BLaER1 treated with 17β-estradiol and CSF1 and Interleukin-3, amounts not matched to agents 10 nM and 100 nM (cell line): ENCODE measurements at regions not wholly inside any gene's neighbourhood (a gene's known extent, or its start where the extent isn't known, plus 50 kb on each side); places are given as distances from the start of the nearest gene placed in this dataset.
"Not testable (repeated sequence)": the region's sequence is repeated elsewhere in the genome, so short reads cannot be mapped to it uniquely, and the experiment has no call there.

Source experiments
- H3K27ac ChIP-seq, 11 experiments: shearing (Covaris generic); formaldehyde crosslinking; 2 replicates each; pipeline ENCODE4 v1.8.1; 2022
- H3K27me3 ChIP-seq, 11 experiments: shearing (Covaris generic); formaldehyde crosslinking; 2 replicates each; pipeline ENCODE4 v1.8.1; 2022
- H3K36me3 ChIP-seq, 11 experiments: shearing (Covaris generic); formaldehyde crosslinking; 2 replicates each; pipeline ENCODE4 v1.8.1; 2022
- H3K4me1 ChIP-seq, 10 experiments: shearing (Covaris generic); formaldehyde crosslinking; 2 replicates each; pipeline ENCODE4 v1.8.1; 2022
- H3K4me2 ChIP-seq, 11 experiments: shearing (Covaris generic); formaldehyde crosslinking; 2 replicates each; pipeline ENCODE4 v1.8.1; 2022
- H3K4me3 ChIP-seq, 10 experiments: shearing (Covaris generic); formaldehyde crosslinking; 2 replicates each; pipeline ENCODE4 v1.8.1; 2022
- H3K9ac ChIP-seq, 11 experiments: shearing (Covaris generic); formaldehyde crosslinking; 2 replicates each; pipeline ENCODE4 v1.8.1; 2022
- H3K9me3 ChIP-seq, 11 experiments: shearing (Covaris generic); formaldehyde crosslinking; replicated peaks in 1 of 11; 2 replicates each; pipeline ENCODE4 v1.8.1; 2022
- H4K20me1 ChIP-seq, 11 experiments: shearing (Covaris generic); formaldehyde crosslinking; 2 replicates each; pipeline ENCODE4 v1.8.1; 2022
- Cebpa-rat ChIP-seq, 11 experiments: shearing (Covaris generic); IDR thresholded peaks; 2 replicates each; pipeline ENCODE4 v1.8.1; 2022

DNA sequence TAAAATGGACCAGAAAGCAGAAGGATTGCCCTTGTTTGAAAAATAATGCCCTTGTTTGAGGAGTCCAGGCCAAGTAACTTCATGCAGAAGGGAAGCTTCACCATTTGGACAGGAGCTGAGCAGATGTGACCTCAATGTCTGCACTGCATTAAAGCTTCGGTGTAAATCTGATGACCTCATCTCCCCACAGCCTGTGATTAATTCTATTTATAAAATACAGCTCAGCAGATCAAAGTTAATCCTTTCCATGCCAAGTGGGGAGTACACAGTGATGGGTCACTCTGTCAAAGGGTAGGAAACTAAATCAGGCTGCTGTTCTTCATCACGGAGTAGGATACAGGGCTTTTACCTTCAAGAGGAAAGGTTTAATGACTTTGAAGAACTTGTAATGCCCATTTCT, 533.7 kb downstream of the RPS29 start:
- H3K36me3 ChIP-seq, result no peaks in the 10 kb centered on the region
- H3K4me3 ChIP-seq, result no peak overlapping the region
- H3K9ac ChIP-seq, result no peak overlapping the region
- TF ChIP-seq Cebpa-rat (IDR thresholded peaks at IDR 0.05), result no peak
- H4K20me1 ChIP-seq, result no peaks in the 10 kb centered on the region
- peaks cover 0 to 12% (median 0%) of the 10 kb centered on the region in 11 experiments; a peak in 5 of 22 replicates for H3K9me3 ChIP-seq
- 0 out of 22 replicates have a peak overlapping the region, but pooled peaks of 1 of the 11 experiments have one; percentile 11 for H3K4me2 ChIP-seq
- no peak overlapping the region for H3K27ac ChIP-seq
- no peaks in the 10 kb centered on the region for H3K27me3 ChIP-seq
- H3K4me1 ChIP-seq, result peaks cover 0 to 6% (median 0%) of the 10 kb centered on the region in 10 experiments; a peak in 5 of 20 replicates

DNA sequence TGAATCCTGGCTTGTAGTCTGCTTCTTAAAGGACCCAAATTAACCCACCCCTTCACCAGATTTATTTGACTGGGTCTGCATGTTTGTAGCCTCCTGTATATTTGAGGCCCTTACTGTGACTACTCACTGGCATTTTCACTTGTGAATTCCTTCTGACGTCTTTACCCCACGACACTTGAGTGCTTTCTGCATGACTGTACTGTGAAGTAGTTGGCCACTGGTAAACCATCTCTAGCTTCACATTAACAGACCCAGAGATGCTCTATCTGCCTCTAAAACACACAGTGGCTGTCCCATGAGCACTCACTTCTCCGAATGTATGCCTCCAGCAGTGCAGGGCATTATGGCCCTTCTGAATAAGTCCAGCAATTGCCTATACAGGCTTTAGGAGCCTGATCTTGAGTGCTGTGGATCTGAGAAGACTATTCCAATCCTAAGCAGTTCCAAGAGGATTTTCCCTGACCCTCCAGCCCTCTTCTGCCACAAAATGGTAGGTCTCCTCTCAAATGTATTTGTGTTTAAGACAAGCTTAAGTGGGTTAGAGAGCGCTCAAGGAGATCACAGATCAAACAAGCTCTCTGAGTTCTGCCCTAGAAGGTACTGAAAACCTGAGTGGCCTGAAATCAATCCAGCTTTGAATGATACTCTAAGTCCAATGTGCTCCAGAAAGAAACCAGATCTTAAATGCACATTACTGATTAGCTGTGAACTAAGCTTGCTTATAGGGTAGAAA, 534.7 kb downstream of the RPS29 start:
- TF ChIP-seq Cebpa-rat (IDR thresholded peaks at IDR 0.05), result no peak
- H3K36me3 ChIP-seq, result no peaks in the 10 kb centered on the region
- peaks cover 0 to 6% (median 0%) of the 10 kb centered on the region in 10 experiments; a peak in 5 of 20 replicates for H3K4me1 ChIP-seq
- H3K4me2 ChIP-seq, result no peak overlapping the region
- H3K27ac ChIP-seq, result no peak overlapping the region
- H3K9me3 ChIP-seq, result peaks cover 0 to 12% (median 0%) of the 10 kb centered on the region in 11 experiments; a peak in 5 of 22 replicates
- H3K27me3 ChIP-seq, result no peaks in the 10 kb centered on the region
- H3K4me3 ChIP-seq, result no peak overlapping the region
- H4K20me1 ChIP-seq, result no peaks in the 10 kb centered on the region
- H3K9ac ChIP-seq, result no peak overlapping the region

- Histone ChIP-seq H3K9ac (no peak overlapping the region), H3K9me3 (peaks cover 0 to 12% (median 0%) of the 10 kb centered on the region in 11 experiments; a peak in 5 of 22 replicates), H4K20me1 (no peaks in the 10 kb centered on the region), H3K27ac (no peak overlapping the region), H3K4me1 (peaks cover 0 to 6% (median 0%) of the 10 kb centered on the region in 10 experiments; a peak in 5 of 20 replicates), H3K27me3 (no peaks in the 10 kb centered on the region), H3K36me3 (no peaks in the 10 kb centered on the region), H3K4me3 (no peak overlapping the region), H3K4me2 (0 out of 22 replicates have a peak overlapping the region, but pooled peaks of 1 of the 11 experiments have one; percentile 2)
- no peak for TF ChIP-seq Cebpa-rat (IDR thresholded peaks at IDR 0.05)
Observed at GRCh38 chr14:49050822-49051221, 535.4 kb downstream of the RPS29 start.

- Histone ChIP-seq H3K9me3 (peaks cover 0 to 12% (median 0%) of the 10 kb centered on the region in 11 experiments; a peak in 5 of 22 replicates), H3K27me3 (no peaks in the 10 kb centered on the region), H3K4me3 (no peak overlapping the region), H3K27ac (no peak overlapping the region), H3K4me1 (peaks cover 0 to 6% (median 0%) of the 10 kb centered on the region in 10 experiments; a peak in 5 of 20 replicates), H3K36me3 (no peaks in the 10 kb centered on the region), H3K9ac (no peak overlapping the region), H4K20me1 (no peaks in the 10 kb centered on the region), H3K4me2 (0 out of 22 replicates have a peak overlapping the region, but pooled peaks of 1 of the 11 experiments have one; percentile 0)
- TF ChIP-seq Cebpa-rat (IDR thresholded peaks at IDR 0.05), result no peak
Observed at GRCh38 chr14:49049711-49050110, 536.5 kb downstream of the RPS29 start.

DNA sequence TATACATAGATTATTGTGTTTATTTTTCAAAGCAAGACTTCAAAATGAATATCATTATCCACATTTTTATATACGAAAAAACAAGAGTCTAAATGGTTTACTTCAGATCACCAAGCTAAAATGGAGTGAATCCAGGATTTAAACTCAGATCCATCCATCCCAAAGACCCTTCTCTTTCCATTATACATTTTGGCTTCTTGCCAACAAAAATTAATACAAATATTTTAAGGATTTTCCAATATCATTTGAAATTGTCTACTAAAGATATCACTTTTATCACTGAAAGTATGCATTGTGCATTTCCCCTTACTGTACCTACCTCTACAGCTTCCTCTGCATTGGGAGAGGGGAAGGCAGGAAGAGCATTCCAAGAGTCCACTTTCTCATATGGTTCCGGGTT, 541.2 kb downstream of the RPS29 start:
- H3K4me2 ChIP-seq, result no peak overlapping the region
- H3K36me3 ChIP-seq, result no peaks in the 10 kb centered on the region
- peaks cover 0 to 2% (median 0%) of the 10 kb centered on the region in 10 experiments; a peak in 3 of 20 replicates for H3K4me1 ChIP-seq
- peaks cover 0 to 12% (median 3%) of the 10 kb centered on the region in 11 experiments; a peak in 6 of 22 replicates for H3K9me3 ChIP-seq
- no peak overlapping the region for H3K27ac ChIP-seq
- no peaks in the 10 kb centered on the region for H3K27me3 ChIP-seq
- TF ChIP-seq Cebpa-rat (IDR thresholded peaks at IDR 0.05), result no peak
- no peak overlapping the region for H3K4me3 ChIP-seq
- no peak overlapping the region for H3K9ac ChIP-seq
- no peaks in the 10 kb centered on the region for H4K20me1 ChIP-seq

GRCh38 chr14:49036984-49037516, 549.1 kb downstream of the RPS29 start:
- Histone ChIP-seq H4K20me1 (no peaks in the 10 kb centered on the region), H3K4me2 (no peak overlapping the region), H3K27ac (no peak overlapping the region), H3K9me3 (peaks cover 0 to 19% (median 8%) of the 10 kb centered on the region in 11 experiments; a peak in 10 of 22 replicates), H3K9ac (no peak overlapping the region), H3K27me3 (no peaks in the 10 kb centered on the region), H3K36me3 (no peaks in the 10 kb centered on the region), H3K4me3 (no peak overlapping the region), H3K4me1 (peaks cover 0 to 14% (median 0%) of the 10 kb centered on the region in 10 experiments; a peak in 6 of 20 replicates)
- TF ChIP-seq Cebpa-rat (IDR thresholded peaks at IDR 0.05), result no peak

- no peaks in the 10 kb centered on the region for H4K20me1 ChIP-seq
- no peaks in the 10 kb centered on the region for H3K27me3 ChIP-seq
- no peak for TF ChIP-seq Cebpa-rat (IDR thresholded peaks at IDR 0.05)
- H3K9me3 ChIP-seq, result peaks cover 0 to 19% (median 8%) of the 10 kb centered on the region in 11 experiments; a peak in 9 of 22 replicates
- H3K4me2 ChIP-seq, result no peak overlapping the region
- H3K4me1 ChIP-seq, result peaks cover 0 to 14% (median 0%) of the 10 kb centered on the region in 10 experiments; a peak in 6 of 20 replicates
- no peaks in the 10 kb centered on the region for H3K36me3 ChIP-seq
- no peak overlapping the region for H3K4me3 ChIP-seq
- no peak overlapping the region for H3K27ac ChIP-seq
- no peak overlapping the region for H3K9ac ChIP-seq
Observed at GRCh38 chr14:49036266-49036665, 549.9 kb downstream of the RPS29 start.

- no peaks in the 10 kb centered on the region for H3K36me3 ChIP-seq
- no peak overlapping the region for H3K4me2 ChIP-seq
- no peak overlapping the region for H3K4me3 ChIP-seq
- no peaks in the 10 kb centered on the region for H4K20me1 ChIP-seq
- H3K9ac ChIP-seq, result no peak overlapping the region
- H3K4me1 ChIP-seq, result peaks cover 0 to 6% (median 0%) of the 10 kb centered on the region in 10 experiments; a peak in 2 of 20 replicates
- peaks cover 0 to 13% (median 0%) of the 10 kb centered on the region in 11 experiments; a peak in 4 of 22 replicates for H3K9me3 ChIP-seq
- H3K27me3 ChIP-seq, result no peaks in the 10 kb centered on the region
- TF ChIP-seq Cebpa-rat (IDR thresholded peaks at IDR 0.05), result no peak
- no peak overlapping the region for H3K27ac ChIP-seq
Observed at GRCh38 chr14:49033131-49033530, 553.0 kb downstream of the RPS29 start.

DNA sequence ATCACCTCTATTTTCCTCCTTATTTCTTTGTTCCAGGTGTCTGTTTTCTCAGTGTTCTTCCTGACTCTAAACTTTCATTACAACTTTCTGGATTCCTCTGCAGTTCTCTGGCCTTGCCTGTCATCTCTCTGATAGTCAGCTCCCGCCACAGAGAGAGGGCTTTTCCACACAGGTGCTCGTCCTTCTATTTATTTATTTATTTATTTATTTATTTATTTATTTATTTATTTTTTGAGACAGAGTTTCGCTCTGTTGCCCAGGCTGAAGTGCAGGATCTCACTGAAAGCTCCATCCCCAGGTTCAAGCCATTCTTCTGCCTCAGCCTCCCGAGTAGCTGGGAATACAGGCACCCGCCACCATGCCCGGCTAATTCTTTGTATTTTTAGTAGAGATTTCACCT, 554.5 kb downstream of the RPS29 start:
- H3K4me3 ChIP-seq, H3K27ac ChIP-seq, H3K36me3 ChIP-seq, H3K27me3 ChIP-seq, H3K4me2 ChIP-seq, H4K20me1 ChIP-seq, H3K4me1 ChIP-seq, H3K9ac ChIP-seq: not testable (repeated sequence)
- H3K9me3 ChIP-seq, result peaks cover 10 to 28% (median 14%) of the 10 kb centered on the region in 11 experiments
